ENCODE measurements at regions not wholly inside any gene's neighbourhood (a gene's known extent, or its start where the extent isn't known, plus 50 kb on each side); places are given as distances from the start of the nearest gene placed in this dataset.

DNA sequence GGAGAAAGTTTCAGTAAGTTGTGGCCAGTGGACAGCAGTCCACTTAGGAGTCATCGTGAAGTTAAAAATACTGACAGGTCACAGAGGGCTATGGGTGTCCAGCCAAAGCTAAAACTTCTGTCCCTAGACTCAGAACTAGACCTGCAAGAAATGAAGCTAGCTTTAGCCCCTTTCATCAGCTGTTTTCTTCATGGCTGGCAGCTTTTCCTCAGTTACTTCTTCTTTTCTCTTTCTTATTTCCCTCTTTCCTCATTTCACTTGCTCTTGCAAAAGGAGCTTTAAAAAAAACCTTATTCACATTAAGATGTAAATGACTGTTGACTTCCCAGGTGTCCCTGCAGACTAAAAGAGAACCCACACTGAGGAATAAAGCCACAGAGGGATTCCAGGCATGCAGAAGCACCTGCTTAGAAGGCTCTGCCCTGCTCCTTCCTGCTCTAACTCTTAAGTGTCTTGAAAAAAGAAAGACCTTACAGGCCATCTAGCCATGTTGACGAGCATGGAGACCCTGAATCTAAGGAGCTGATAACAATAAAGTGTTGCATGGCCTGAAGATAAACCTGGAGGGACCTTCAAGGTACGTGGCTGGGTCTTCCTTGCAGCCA, 69.7 kb upstream of the CCND2 start:
- no peak for TF ChIP-seq CREB1 (IDR thresholded peaks at IDR 0.05; ENCODE audit: low read depth)
- TF ChIP-seq EP300 (IDR thresholded peaks at IDR 0.05; ENCODE audit: borderline replicate concordance): no peak
- TF ChIP-seq, protein P1, sequence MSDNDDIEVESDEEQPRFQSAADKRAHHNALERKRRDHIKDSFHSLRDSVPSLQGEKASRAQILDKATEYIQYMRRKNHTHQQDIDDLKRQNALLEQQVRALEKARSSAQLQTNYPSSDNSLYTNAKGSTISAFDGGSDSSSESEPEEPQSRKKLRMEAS (IDR thresholded peaks at IDR 0.05): no peak
- no peak for TF ChIP-seq ZBTB7A (IDR thresholded peaks at IDR 0.05; ENCODE audit: low read depth)

DNA sequence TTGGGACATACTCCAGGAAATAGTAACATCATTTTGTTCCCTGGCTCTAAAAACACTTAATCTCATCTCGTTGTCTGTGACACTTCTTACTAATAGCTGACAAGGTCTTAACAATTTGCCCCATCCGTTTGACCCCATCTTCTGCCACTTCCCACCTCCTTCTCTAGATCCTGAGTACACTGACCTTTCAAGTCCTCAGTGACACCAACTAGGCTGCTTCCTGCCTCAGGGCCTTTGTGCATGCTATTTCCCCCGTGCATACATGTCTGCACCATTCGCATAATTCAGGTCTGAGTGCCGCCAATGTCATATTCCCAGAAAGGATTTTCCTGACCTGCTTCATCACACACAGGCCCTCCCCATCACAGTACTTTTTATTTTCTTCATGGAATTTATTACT, 70.6 kb upstream of the CCND2 start:
- TF ChIP-seq YY1 (IDR thresholded peaks at IDR 0.05; ENCODE audit: low read depth) (no peak), TEAD4 (IDR thresholded peaks at IDR 0.05) (no peak), CREB1 (IDR thresholded peaks at IDR 0.05; ENCODE audit: low read depth) (no peak)
- TF ChIP-seq, protein P1 (IDR thresholded peaks at IDR 0.05): no peak
- TF ChIP-seq, protein P2, sequence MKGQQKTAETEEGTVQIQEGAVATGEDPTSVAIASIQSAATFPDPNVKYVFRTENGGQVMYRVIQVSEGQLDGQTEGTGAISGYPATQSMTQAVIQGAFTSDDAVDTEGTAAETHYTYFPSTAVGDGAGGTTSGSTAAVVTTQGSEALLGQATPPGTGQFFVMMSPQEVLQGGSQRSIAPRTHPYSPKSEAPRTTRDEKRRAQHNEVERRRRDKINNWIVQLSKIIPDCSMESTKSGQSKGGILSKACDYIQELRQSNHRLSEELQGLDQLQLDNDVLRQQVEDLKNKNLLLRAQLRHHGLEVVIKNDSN (IDR thresholded peaks at IDR 0.05): no peak

DNA sequence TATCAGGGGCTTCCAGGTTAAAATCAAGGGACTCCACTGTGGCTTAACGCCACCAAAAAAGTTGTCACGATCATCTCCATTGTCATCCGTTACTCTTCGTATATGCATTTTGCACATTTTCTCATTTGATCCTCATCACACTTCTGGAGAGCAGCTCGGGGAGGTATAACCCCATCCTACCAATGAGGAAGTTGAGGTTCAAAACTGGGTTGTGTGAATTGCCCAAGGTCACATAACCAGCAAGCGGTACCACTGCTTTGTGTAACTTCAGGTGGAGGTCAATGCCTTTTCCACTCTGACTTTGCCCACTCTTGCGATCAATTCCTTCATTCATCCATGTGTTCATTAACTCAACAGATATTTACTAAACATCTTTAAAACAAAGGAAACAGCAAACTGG, 71.1 kb upstream of the CCND2 start:
- TF ChIP-seq TCF12 (IDR thresholded peaks at IDR 0.05; ENCODE audit: low read depth) (no peak), TAF1 (IDR thresholded peaks at IDR 0.05; ENCODE audit: low read depth) (no peak), FOXM1 (IDR thresholded peaks at IDR 0.05; ENCODE audit: borderline replicate concordance, low read depth) (no peak), RAD21 (IDR thresholded peaks at IDR 0.05; ENCODE audit: low read depth) (no peak), TEAD4 (IDR thresholded peaks at IDR 0.05) (no peak), CEBPB (IDR thresholded peaks at IDR 0.05) (no peak), YY1 (IDR thresholded peaks at IDR 0.05; ENCODE audit: low read depth) (no peak), NFIC (IDR thresholded peaks at IDR 0.05) (no peak), EGR1 (IDR thresholded peaks at IDR 0.05) (no peak)
- TF ChIP-seq, protein P2 (IDR thresholded peaks at IDR 0.05): no peak
- TF ChIP-seq, protein P3, sequence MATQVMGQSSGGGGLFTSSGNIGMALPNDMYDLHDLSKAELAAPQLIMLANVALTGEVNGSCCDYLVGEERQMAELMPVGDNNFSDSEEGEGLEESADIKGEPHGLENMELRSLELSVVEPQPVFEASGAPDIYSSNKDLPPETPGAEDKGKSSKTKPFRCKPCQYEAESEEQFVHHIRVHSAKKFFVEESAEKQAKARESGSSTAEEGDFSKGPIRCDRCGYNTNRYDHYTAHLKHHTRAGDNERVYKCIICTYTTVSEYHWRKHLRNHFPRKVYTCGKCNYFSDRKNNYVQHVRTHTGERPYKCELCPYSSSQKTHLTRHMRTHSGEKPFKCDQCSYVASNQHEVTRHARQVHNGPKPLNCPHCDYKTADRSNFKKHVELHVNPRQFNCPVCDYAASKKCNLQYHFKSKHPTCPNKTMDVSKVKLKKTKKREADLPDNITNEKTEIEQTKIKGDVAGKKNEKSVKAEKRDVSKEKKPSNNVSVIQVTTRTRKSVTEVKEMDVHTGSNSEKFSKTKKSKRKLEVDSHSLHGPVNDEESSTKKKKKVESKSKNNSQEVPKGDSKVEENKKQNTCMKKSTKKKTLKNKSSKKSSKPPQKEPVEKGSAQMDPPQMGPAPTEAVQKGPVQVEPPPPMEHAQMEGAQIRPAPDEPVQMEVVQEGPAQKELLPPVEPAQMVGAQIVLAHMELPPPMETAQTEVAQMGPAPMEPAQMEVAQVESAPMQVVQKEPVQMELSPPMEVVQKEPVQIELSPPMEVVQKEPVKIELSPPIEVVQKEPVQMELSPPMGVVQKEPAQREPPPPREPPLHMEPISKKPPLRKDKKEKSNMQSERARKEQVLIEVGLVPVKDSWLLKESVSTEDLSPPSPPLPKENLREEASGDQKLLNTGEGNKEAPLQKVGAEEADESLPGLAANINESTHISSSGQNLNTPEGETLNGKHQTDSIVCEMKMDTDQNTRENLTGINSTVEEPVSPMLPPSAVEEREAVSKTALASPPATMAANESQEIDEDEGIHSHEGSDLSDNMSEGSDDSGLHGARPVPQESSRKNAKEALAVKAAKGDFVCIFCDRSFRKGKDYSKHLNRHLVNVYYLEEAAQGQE (IDR thresholded peaks at IDR 0.05; ENCODE audit: low read depth): no peak

DNA sequence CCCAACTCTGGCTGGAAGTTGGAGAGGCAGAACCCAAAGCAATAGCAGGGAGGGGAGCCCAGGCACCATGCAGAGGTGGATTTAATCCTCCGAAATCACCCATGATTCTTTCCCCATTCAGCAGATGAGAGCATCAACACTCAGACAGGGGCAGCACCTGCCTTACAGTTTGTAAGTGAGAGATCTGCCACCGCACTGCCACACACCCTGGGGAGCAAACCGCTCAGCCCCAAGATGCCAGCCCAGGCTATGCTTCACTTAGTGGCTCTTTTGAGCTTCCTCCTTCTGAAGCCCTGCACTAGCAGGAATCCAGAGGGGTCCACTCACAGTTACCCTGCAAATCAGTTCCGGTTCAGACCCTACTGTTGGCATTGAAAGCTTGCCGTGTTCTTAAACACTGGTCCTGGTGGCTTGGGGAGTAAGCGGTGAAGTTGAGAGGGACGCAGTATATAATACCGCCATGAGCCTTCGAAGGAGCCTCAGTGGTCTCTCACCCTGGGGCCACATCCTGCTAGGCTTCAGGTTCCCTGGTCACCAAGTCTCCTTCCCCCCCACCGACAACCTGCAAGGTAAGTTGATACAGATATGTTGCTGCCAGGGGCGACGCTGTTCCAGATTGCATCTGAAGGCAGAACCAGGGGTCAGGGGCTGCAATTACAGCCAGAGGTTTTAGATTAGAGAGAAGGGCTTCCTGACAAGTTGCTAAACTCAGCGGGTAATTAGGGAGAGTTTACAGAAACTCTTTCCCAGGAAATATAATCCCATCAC, 72.0 kb upstream of the CCND2 start:
- TF ChIP-seq NFIC (IDR thresholded peaks at IDR 0.05) (no peak), TAF1 (IDR thresholded peaks at IDR 0.05; ENCODE audit: low read depth) (no peak), EP300 (IDR thresholded peaks at IDR 0.05; ENCODE audit: borderline replicate concordance) (no peak), FOXM1 (IDR thresholded peaks at IDR 0.05; ENCODE audit: borderline replicate concordance, low read depth) (no peak), CEBPB (IDR thresholded peaks at IDR 0.05) (no peak), CREB1 (IDR thresholded peaks at IDR 0.05; ENCODE audit: low read depth) (no peak), RAD21 (IDR thresholded peaks at IDR 0.05; ENCODE audit: low read depth) (no peak), YY1 (IDR thresholded peaks at IDR 0.05; ENCODE audit: low read depth) (no peak), TCF12 (IDR thresholded peaks at IDR 0.05; ENCODE audit: low read depth) (no peak), TEAD4 (IDR thresholded peaks at IDR 0.05) (no peak), ZBTB7A (IDR thresholded peaks at IDR 0.05; ENCODE audit: low read depth) (no peak), EGR1 (IDR thresholded peaks at IDR 0.05) (no peak)
- TF ChIP-seq, protein P1 (IDR thresholded peaks at IDR 0.05): no peak

DNA sequence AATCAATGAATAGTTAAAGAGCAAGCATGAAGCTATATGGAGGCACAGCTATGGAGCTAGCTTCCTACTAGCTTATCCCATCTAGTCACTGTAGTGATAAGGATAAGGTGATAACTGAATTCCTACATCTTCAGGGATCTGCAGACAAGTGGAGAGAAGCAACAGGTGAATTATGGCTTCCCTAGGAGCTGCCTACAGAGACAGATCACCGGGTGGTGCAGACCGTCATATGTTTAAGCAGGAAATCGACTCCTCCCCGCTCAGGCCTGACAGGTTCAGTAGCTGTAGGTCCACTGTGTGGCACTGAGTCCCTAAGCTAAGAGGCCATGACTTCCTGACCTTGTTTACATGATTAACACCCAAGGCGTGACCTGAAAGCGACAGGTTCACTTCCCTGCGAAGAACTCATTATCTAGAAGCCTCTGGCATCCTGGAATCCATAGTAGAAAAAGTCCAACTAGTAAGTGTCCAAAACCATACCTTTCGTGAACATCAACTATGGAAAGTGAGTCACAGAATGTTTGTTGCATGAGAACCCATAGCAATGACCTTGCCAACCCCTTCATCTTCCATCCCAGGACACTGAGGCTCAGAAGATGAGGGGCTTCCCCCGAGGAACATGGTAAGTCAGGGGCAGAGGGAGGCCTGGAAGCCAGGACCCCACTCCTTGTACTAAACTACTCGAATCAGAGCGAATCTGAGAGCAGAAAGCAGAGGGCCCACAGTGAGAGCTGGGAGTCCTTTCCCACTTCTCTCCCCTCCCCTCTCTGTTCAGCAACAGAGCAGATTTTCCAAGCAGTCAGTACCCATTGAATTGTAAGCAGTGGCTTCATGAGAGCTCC, 75.4 kb upstream of the CCND2 start:
- no peak for TF ChIP-seq NFIC (IDR thresholded peaks at IDR 0.05)
- no peak for TF ChIP-seq FOXM1 (IDR thresholded peaks at IDR 0.05; ENCODE audit: borderline replicate concordance, low read depth)
- no peak for TF ChIP-seq EGR1 (IDR thresholded peaks at IDR 0.05)
- no peak for TF ChIP-seq CEBPB (IDR thresholded peaks at IDR 0.05)
- TF ChIP-seq TEAD4 (IDR thresholded peaks at IDR 0.05): no peak
- no peak for TF ChIP-seq RAD21 (IDR thresholded peaks at IDR 0.05; ENCODE audit: low read depth)
- no peak for TF ChIP-seq TCF12 (IDR thresholded peaks at IDR 0.05; ENCODE audit: low read depth)
- TF ChIP-seq ZBTB7A (IDR thresholded peaks at IDR 0.05; ENCODE audit: low read depth): no peak
- TF ChIP-seq, protein P3 (IDR thresholded peaks at IDR 0.05; ENCODE audit: low read depth): no peak
- TF ChIP-seq, protein P1 (IDR thresholded peaks at IDR 0.05): no peak
- no peak for TF ChIP-seq EP300 (IDR thresholded peaks at IDR 0.05; ENCODE audit: borderline replicate concordance)
